Occipital lobe (tissue), 1 donor: ENCODE measurements at regions not wholly inside any gene's neighbourhood (a gene's known extent, or its start where the extent isn't known, plus 50 kb on each side); places are given as distances from the start of the nearest gene placed in this dataset.
"Not testable (repeated sequence)": the region's sequence is repeated elsewhere in the genome, so short reads cannot be mapped to it uniquely, and the experiment has no call there.

ENCODE experiments used
- DNase-seq: peaks from one replicate; lab custom pipeline; 2025; lab: John Stamatoyannopoulos, UW

GRCh38 chr5:124620743-124621142 is 125.7 kb downstream of the ZNF608 start:
- DNase-seq: no peak

- DNase-seq: no peak
These were observed 127.3 kb downstream of the ZNF608 start for GRCh38 chr5:124619121-124619520.

- no peak for DNase-seq
These were observed 128.7 kb downstream of the ZNF608 start for GRCh38 chr5:124617787-124618186.

- DNase-seq: no peak
These were observed 131.5 kb downstream of the ZNF608 start for GRCh38 chr5:124614836-124615385.

- no peak for DNase-seq
These were observed 132.3 kb downstream of the ZNF608 start for GRCh38 chr5:124614105-124614504.

- DNase-seq: no peak
These were observed 133.0 kb downstream of the ZNF608 start for GRCh38 chr5:124613273-124613953.

GRCh38 chr5:124612023-124612422 is 134.4 kb downstream of the ZNF608 start:
- no peak for DNase-seq

- DNase-seq: not testable (repeated sequence)
These were observed 135.2 kb downstream of the ZNF608 start for GRCh38 chr5:124611262-124611661.

GRCh38 chr5:124609685-124610084 is 136.8 kb downstream of the ZNF608 start:
- DNase-seq: not testable (repeated sequence)

- no peak for DNase-seq
These were observed 139.9 kb downstream of the ZNF608 start for GRCh38 chr5:124606543-124606942.

- DNase-seq: no peak
These were observed 140.3 kb downstream of the ZNF608 start for GRCh38 chr5:124606093-124606492.

- DNase-seq: no peak
These were observed 140.9 kb downstream of the ZNF608 start for GRCh38 chr5:124605541-124605940.

GRCh38 chr5:124604419-124604818 is 142.0 kb downstream of the ZNF608 start:
- DNase-seq: no peak

- no peak for DNase-seq
These were observed 143.4 kb downstream of the ZNF608 start for GRCh38 chr5:124602925-124603650.

GRCh38 chr5:124599028-124599973 is 147.1 kb downstream of the ZNF608 start:
- DNase-seq: no peak

- DNase-seq: no peak
These were observed 149.6 kb downstream of the ZNF608 start for GRCh38 chr5:124596595-124597421.

GRCh38 chr5:124593952-124594351 is 152.5 kb downstream of the ZNF608 start:
- DNase-seq: no peak

- DNase-seq: no peak
These were observed 153.5 kb downstream of the ZNF608 start for GRCh38 chr5:124592891-124593290.

- no peak for DNase-seq
These were observed 154.9 kb downstream of the ZNF608 start for GRCh38 chr5:124591583-124591982.

- no peak for DNase-seq
These were observed 155.8 kb downstream of the ZNF608 start for GRCh38 chr5:124590686-124591085.

- no peak for DNase-seq
These were observed 159.2 kb downstream of the ZNF608 start for GRCh38 chr5:124587280-124587679.
